H1 (cell line): ENCODE measurements at regions not wholly inside any gene's neighbourhood (a gene's known extent, or its start where the extent isn't known, plus 50 kb on each side); places are given as distances from the start of the nearest gene placed in this dataset.

Source experiments
- CTCF ChIA-PET: fragments of 300-600 bp; sonication (Branson Sonifier 250); formaldehyde crosslinking; loops from one replicate; lab custom pipeline; 2021; ENCODE audit not compliant: partially characterized antibody; lab: Charles Lee
- POLR2A ChIA-PET: fragments of 300-600 bp; sonication (Branson Sonifier 250); formaldehyde crosslinking; loops from one replicate; lab custom pipeline; 2021; ENCODE audit warnings: inconsistent platforms; ENCODE audit not compliant: partially characterized antibody; lab: Charles Lee
- DNase-seq, 2 experiments: peaks; one replicate each; pipeline versions ENCODE4 v3.0.0 to v3.0.0-alpha.2; 2010 to 2022; ENCODE audit warnings: low spot score in 2 of 2, low read depth in 1 of 2, mixed read lengths in 1 of 2
- FAIRE-seq: peaks from 2 replicates; lab custom pipeline; 2011; peaks lifted over from hg19 to GRCh38; lab: Jason Lieb, UNC
- H2AFZ ChIP-seq: 2 replicates; pipeline ENCODE4 v1.8.1; 2012; ENCODE audit warnings: low read length, inconsistent platforms
- H2AK5ac ChIP-seq: 2 replicates; pipeline ENCODE4 v1.6.1; 2013; ENCODE audit warnings: low read depth, low read length
- H2BK120ac ChIP-seq: replicated peaks from 2 replicates; pipeline ENCODE3; 2013; ENCODE audit warnings: low read depth, low read length, inconsistent platforms
- H2BK12ac ChIP-seq: 2 replicates; pipeline ENCODE4 v1.6.1; 2013; ENCODE audit warnings: low read depth, low read length
- H2BK15ac ChIP-seq: 2 replicates; pipeline ENCODE4 v1.6.1; 2013; ENCODE audit warnings: low read length
- H2BK20ac ChIP-seq: 2 replicates; pipeline ENCODE4 v1.6.1; 2013; ENCODE audit warnings: low read length
- H2BK5ac ChIP-seq: 2 replicates; pipeline ENCODE4 v1.6.1; 2013; ENCODE audit warnings: low read depth, low read length
- H3K14ac ChIP-seq: 2 replicates; pipeline ENCODE4 v1.6.1; 2013; ENCODE audit warnings: inconsistent platforms; ENCODE audit not compliant: insufficient read length
- H3K18ac ChIP-seq: 2 replicates; pipeline ENCODE4 v1.6.1; 2013; ENCODE audit warnings: low read length; ENCODE audit errors: extremely low read depth
- H3K23ac ChIP-seq: 2 replicates; pipeline ENCODE4 v1.6.1; 2013; ENCODE audit warnings: inconsistent platforms; ENCODE audit not compliant: insufficient read length
- H3K23me2 ChIP-seq: 2 replicates; pipeline ENCODE4 v1.6.1; 2013; ENCODE audit warnings: low read depth, low read length
- H3K27ac ChIP-seq: 2 replicates; pipeline ENCODE4 v1.6.1; 2011; ENCODE audit warnings: low read depth, low read length, inconsistent platforms
- H3K27me3 ChIP-seq, 4 experiments: replicated peaks in 1 of 4; 1 replicate in 1 of 4; 2 replicates in 3 of 4; pipeline versions ENCODE4 v1.6.1 to v1.8.1; 2011 to 2013; ENCODE audit warnings: low read length in 3 of 4, mild to moderate bottlenecking in 3 of 4, inconsistent platforms in 2 of 4, mixed read lengths in 2 of 4, moderate library complexity in 1 of 4; ENCODE audit not compliant: control insufficient read depth in 3 of 4, insufficient read depth in 3 of 4; ENCODE audit errors: extremely low read depth in 1 of 4
- H3K36me3 ChIP-seq, 4 experiments: 2 replicates each; pipeline versions ENCODE4 v1.6.1 to v1.8.1; 2011 to 2013; ENCODE audit warnings: mild to moderate bottlenecking in 4 of 4, low read length in 3 of 4, moderate library complexity in 2 of 4, control low read depth in 1 of 4, inconsistent platforms in 1 of 4; ENCODE audit not compliant: insufficient read depth in 4 of 4, control insufficient read depth in 2 of 4
- H3K4ac ChIP-seq: replicated peaks from 2 replicates; pipeline ENCODE3; 2013; ENCODE audit warnings: low read length, low read depth, mixed read lengths, inconsistent platforms; ENCODE audit not compliant: insufficient read length
- H3K4me1 ChIP-seq, 4 experiments: replicated peaks in 1 of 4; 1 replicate in 1 of 4; 2 replicates in 3 of 4; pipeline versions ENCODE4 v1.6.1 to v1.8.1; 2011 to 2013; ENCODE audit warnings: low read length in 3 of 4, inconsistent platforms in 2 of 4, mixed read lengths in 1 of 4; ENCODE audit not compliant: insufficient read depth in 4 of 4, control insufficient read depth in 3 of 4
- H3K4me2 ChIP-seq, 2 experiments: 2 replicates each; pipeline versions ENCODE4 v1.6.1 to v1.8.1; 2011 to 2013; ENCODE audit warnings: low read depth in 2 of 2, low read length in 2 of 2, control low read depth in 1 of 2, inconsistent platforms in 1 of 2, mild to moderate bottlenecking in 1 of 2; ENCODE audit not compliant: insufficient read depth in 1 of 2
- H3K4me3 ChIP-seq, 4 experiments: fragments of 200-600, 300-600 bp in 1 of 4; sonication (generic), shearing (Covaris generic), sonication (Bioruptor Twin) in 1 of 4; 2 replicates each; pipeline versions ENCODE4 v1.5.1 to v1.8.1; 2011 to 2016; ENCODE audit warnings: low read length in 4 of 4, low read depth in 3 of 4, control low read depth in 2 of 4, inconsistent platforms in 2 of 4, mild to moderate bottlenecking in 2 of 4, mixed read lengths in 1 of 4, moderate library complexity in 1 of 4; ENCODE audit not compliant: insufficient read depth in 2 of 4; ENCODE audit errors: extremely low read depth in 1 of 4
- H3K56ac ChIP-seq: replicated peaks from 2 replicates; pipeline ENCODE3; 2013; ENCODE audit warnings: low read depth, mild to moderate bottlenecking, mixed read lengths, low read length, inconsistent platforms; ENCODE audit not compliant: insufficient read length
- H3K79me1 ChIP-seq: 2 replicates; pipeline ENCODE4 v1.6.1; 2013; ENCODE audit warnings: low read depth, low read length, control low read depth
- H3K79me2 ChIP-seq, 2 experiments: 2 replicates each; pipeline versions ENCODE4 v1.6.1 to v1.8.1; 2012 to 2013; ENCODE audit warnings: low read length in 2 of 2, mild to moderate bottlenecking in 2 of 2, inconsistent platforms in 1 of 2; ENCODE audit not compliant: insufficient read depth in 2 of 2, control insufficient read depth in 1 of 2
- H3K9ac ChIP-seq, 4 experiments: replicated peaks in 1 of 4; 1 replicate in 1 of 4; 2 replicates in 3 of 4; pipeline versions ENCODE4 v1.6.1 to v1.8.1; 2011 to 2013; ENCODE audit warnings: low read depth in 3 of 4, low read length in 3 of 4, control low read depth in 2 of 4, mild to moderate bottlenecking in 2 of 4, moderate library complexity in 2 of 4, inconsistent platforms in 1 of 4; ENCODE audit errors: extremely low read depth in 1 of 4
- H3K9me3 ChIP-seq, 2 experiments: 2 replicates each; pipeline versions ENCODE4 v1.6.1 to v1.8.1; 2012 to 2013; ENCODE audit warnings: mild to moderate bottlenecking in 2 of 2, moderate library complexity in 2 of 2, control low read depth in 1 of 2, inconsistent platforms in 1 of 2, low read depth in 1 of 2, low read length in 1 of 2, mixed read lengths in 1 of 2; ENCODE audit not compliant: insufficient read depth in 2 of 2
- H4K20me1 ChIP-seq, 2 experiments: replicated peaks in 1 of 2; 2 replicates each; pipeline versions ENCODE3 to v1.8.1; 2011 to 2013; ENCODE audit warnings: inconsistent platforms in 2 of 2, low read length in 2 of 2, mild to moderate bottlenecking in 1 of 2; ENCODE audit not compliant: insufficient read depth in 2 of 2, control insufficient read depth in 1 of 2
- H4K5ac ChIP-seq: 2 replicates; pipeline ENCODE4 v1.6.1; 2013; ENCODE audit warnings: low read length, low read depth, mixed read lengths, inconsistent platforms; ENCODE audit not compliant: insufficient read length
- H4K8ac ChIP-seq: 2 replicates; pipeline ENCODE4 v1.8.0; 2013; ENCODE audit warnings: mild to moderate bottlenecking, moderate library complexity, low read length, inconsistent platforms; ENCODE audit not compliant: insufficient read depth; ENCODE audit errors: extremely low read depth
- H4K91ac ChIP-seq: replicated peaks from 2 replicates; pipeline ENCODE3; 2013; ENCODE audit warnings: low read length, mixed read lengths, inconsistent platforms; ENCODE audit not compliant: insufficient read length
- CBX8 ChIP-seq: fragments of 300-800, 300-1000 bp; sonication (generic); IDR thresholded peaks from 2 replicates; pipeline ENCODE4 v1.7.1; 2016; ENCODE audit warnings: low read depth, low read length, borderline replicate concordance
- CHD2 ChIP-seq: IDR thresholded peaks from 2 replicates; pipeline ENCODE4 v1.6.1; 2012; ENCODE audit warnings: low read length, improper control_type of control experiment
- E2F6 ChIP-seq: IDR thresholded peaks from 2 replicates; pipeline ENCODE4 v1.6.1; 2012; ENCODE audit warnings: inconsistent platforms
- HDAC2 ChIP-seq, 2 experiments: fragments of 300-600 bp in 1 of 2; sonication (generic) in 1 of 2; IDR thresholded peaks; 2 replicates each; pipeline ENCODE4 v1.6.1; 2011 to 2012; ENCODE audit warnings: low read depth in 2 of 2, low read length in 2 of 2, mild to moderate bottlenecking in 2 of 2, moderate library complexity in 2 of 2, borderline replicate concordance in 1 of 2, inconsistent platforms in 1 of 2
- JUN ChIP-seq: IDR thresholded peaks from 2 replicates; pipeline ENCODE4 v1.6.1; 2011; ENCODE audit warnings: low read depth, mild to moderate bottlenecking, improper control_type of control experiment, low read length
- MAFK ChIP-seq: IDR thresholded peaks from 2 replicates; pipeline ENCODE4 v1.6.1; 2012; ENCODE audit warnings: low read depth, mild to moderate bottlenecking, improper control_type of control experiment, low read length
- SIRT6 ChIP-seq: IDR thresholded peaks from one replicate; pipeline ENCODE4 v1.7.1; 2012; ENCODE audit warnings: low read length, inconsistent platforms
- SP1 ChIP-seq: IDR thresholded peaks from 2 replicates; pipeline ENCODE4 v1.6.1; 2011; ENCODE audit warnings: low read depth, low read length
- SP4 ChIP-seq: IDR thresholded peaks from 2 replicates; pipeline ENCODE4 v1.6.1; 2012; ENCODE audit warnings: low read length, inconsistent platforms
- WGBS, 2 experiments: shearing (Covaris generic) in 1 of 2; methylation state at CpG; one replicate each; pipeline versions ENCODE4 v1.1.6 to v1.1.7; 2013 to 2015; ENCODE audit warnings: low lambda C conversion rate in 2 of 2, mixed read lengths in 2 of 2, inconsistent platforms in 1 of 2, low coverage in 1 of 2, missing lambda C conversion rate in 1 of 2; ENCODE audit not compliant: insufficient replicate concordance in 2 of 2, insufficient coverage in 1 of 2, insufficient read length in 1 of 2; ENCODE audit errors: extremely low coverage in 1 of 2, missing lambda C conversion rate in 1 of 2; 5-methylcytosine and 5-hydroxymethylcytosine counted together

GRCh38 chr4:156635051-156635450 is 336.5 kb downstream of the PDGFC start:
- no peaks in the 10 kb centered on the region for H3K27me3 ChIP-seq
- H3K14ac ChIP-seq, result no peak overlapping the region
- H3K4ac ChIP-seq, result no peak overlapping the region
- no peak overlapping the region for H2AK5ac ChIP-seq
- ChIA-PET CTCF (interaction anchor here (0.6 kb wide), 1 partner anchor 25 kb away, joined by 3 read pairs; no protein-coding TSS in a partner anchor), POLR2A (no interaction called here)
- no peak overlapping the region for H4K91ac ChIP-seq
- no peaks in the 10 kb centered on the region for H3K36me3 ChIP-seq
- H3K79me1 ChIP-seq, result no peaks in the 10 kb centered on the region
- H3K56ac ChIP-seq, result no peak overlapping the region
- H4K5ac ChIP-seq, result no peak overlapping the region
- no peak overlapping the region for H3K9ac ChIP-seq
- no peak overlapping the region for H3K23ac ChIP-seq
- no peak overlapping the region for H2AFZ ChIP-seq
- DNase-seq, result no peak
- no peak overlapping the region for H3K4me2 ChIP-seq
- H3K27ac ChIP-seq, result no peak overlapping the region
- H3K9me3 ChIP-seq, result no peaks in the 10 kb centered on the region
- no peak for FAIRE-seq
- H3K4me1 ChIP-seq, result peaks cover 0 to 3% (median 0%) of the 10 kb centered on the region in 4 experiments; a peak in 3 of 7 replicates
- no peak for TF ChIP-seq E2F6
- TF ChIP-seq JUN, result no peak
- TF ChIP-seq SP4, result no peak
- TF ChIP-seq MAFK, result no peak
- no peak for TF ChIP-seq CHD2
- no peak for TF ChIP-seq HDAC2 (IDR thresholded peaks at IDR 0.05; ENCODE audit: borderline replicate concordance in 1 of 2, low read depth in 2 of 2, low read length in 2 of 2)
- no peak for TF ChIP-seq SIRT6
- no peak for TF ChIP-seq CBX8
- TF ChIP-seq SP1, result no peak
- H3K4me3 ChIP-seq, result no peak overlapping the region
- 86% methylated on average over 1 of the region's 1 CpG; no CpG with 5 or more reads in 1 of the 2 experiments for WGBS, 2 experiments
- H2BK120ac ChIP-seq, result no peak overlapping the region
- H2BK12ac ChIP-seq, result no peak overlapping the region
- H3K23me2 ChIP-seq, result no peaks in the 10 kb centered on the region
- no peak overlapping the region for H2BK5ac ChIP-seq
- no peak overlapping the region for H2BK15ac ChIP-seq
- H3K79me2 ChIP-seq, result no peaks in the 10 kb centered on the region
- H4K8ac ChIP-seq, result no peak overlapping the region
- H3K18ac ChIP-seq, result no peak overlapping the region
- no peaks in the 10 kb centered on the region for H4K20me1 ChIP-seq
- no peak overlapping the region for H2BK20ac ChIP-seq
